ENCODE measurements at regions not wholly inside any gene's neighbourhood (a gene's known extent, or its start where the extent isn't known, plus 50 kb on each side); places are given as distances from the start of the nearest gene placed in this dataset.

DNA sequence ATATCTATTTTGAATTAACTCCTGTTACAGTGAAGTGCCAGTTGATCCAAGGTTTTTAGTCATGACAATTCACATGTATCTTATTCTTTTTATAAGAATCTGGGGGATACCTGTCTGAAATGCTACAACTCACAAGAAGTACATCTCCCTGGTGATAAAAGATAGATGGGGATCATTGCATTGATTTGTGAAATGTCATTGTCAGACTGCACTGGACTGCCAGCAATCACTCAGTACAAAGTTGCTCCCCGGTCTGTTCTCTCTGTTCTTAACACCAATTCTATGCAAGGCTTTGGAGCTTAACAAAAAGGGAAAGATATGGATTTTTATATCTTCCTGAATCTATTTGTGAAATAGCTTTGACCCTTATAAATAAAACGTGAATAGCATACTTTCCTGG lies 171.8 kb upstream of the PCSK5 start:
- no peak for TF ChIP-seq CTCF (IDR thresholded peaks at IDR 0.05; ENCODE audit: low read length, missing control alignments)
- DNase-seq (ENCODE audit: low read depth): no peak
- no peak overlapping the region for H3K4me3 ChIP-seq (replicated peaks; ENCODE audit: low read depth, low read length)

DNA sequence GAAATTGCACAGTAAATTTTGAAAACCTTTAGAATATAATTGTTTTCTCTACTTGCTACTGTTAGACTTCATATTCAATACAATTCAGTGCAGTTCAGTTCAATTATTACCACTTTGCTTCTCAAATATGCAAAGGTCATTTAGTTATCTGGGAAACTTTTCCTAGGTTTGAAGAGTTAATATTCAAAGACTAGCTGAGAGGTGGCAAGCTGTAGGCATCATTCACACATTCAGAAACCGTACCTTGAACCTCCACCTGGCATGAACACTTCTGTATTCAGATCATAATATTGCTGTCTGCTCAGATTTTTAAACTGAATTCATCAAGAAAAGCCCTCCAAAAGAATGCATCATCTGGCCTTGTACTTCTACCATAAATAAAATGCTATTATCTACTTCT lies 162.1 kb upstream of the PCSK5 start:
- H3K4me3 ChIP-seq (replicated peaks; ENCODE audit: low read depth, low read length): no peak overlapping the region
- DNase-seq (ENCODE audit: low read depth): no peak
- TF ChIP-seq CTCF (IDR thresholded peaks at IDR 0.05; ENCODE audit: low read length, missing control alignments): no peak

GRCh38 chr9:75734802-75735201 lies 155.7 kb upstream of the PCSK5 start:
- no peak for TF ChIP-seq CTCF (IDR thresholded peaks at IDR 0.05; ENCODE audit: low read length, missing control alignments)
- no peak overlapping the region for H3K4me3 ChIP-seq (replicated peaks; ENCODE audit: low read depth, low read length)
- DNase-seq (ENCODE audit: low read depth): no peak

- no peak for DNase-seq (ENCODE audit: low read depth)
- TF ChIP-seq CTCF (IDR thresholded peaks at IDR 0.05; ENCODE audit: low read length, missing control alignments): no peak
- H3K4me3 ChIP-seq (replicated peaks; ENCODE audit: low read depth, low read length): no peak overlapping the region
These were observed 150.4 kb upstream of the PCSK5 start for GRCh38 chr9:75739884-75740611.

GRCh38 chr9:75743855-75744254 lies 146.6 kb upstream of the PCSK5 start:
- no peak for DNase-seq (ENCODE audit: low read depth)
- H3K4me3 ChIP-seq (replicated peaks; ENCODE audit: low read depth, low read length): no peak overlapping the region
- TF ChIP-seq CTCF (IDR thresholded peaks at IDR 0.05; ENCODE audit: low read length, missing control alignments): no peak

DNA sequence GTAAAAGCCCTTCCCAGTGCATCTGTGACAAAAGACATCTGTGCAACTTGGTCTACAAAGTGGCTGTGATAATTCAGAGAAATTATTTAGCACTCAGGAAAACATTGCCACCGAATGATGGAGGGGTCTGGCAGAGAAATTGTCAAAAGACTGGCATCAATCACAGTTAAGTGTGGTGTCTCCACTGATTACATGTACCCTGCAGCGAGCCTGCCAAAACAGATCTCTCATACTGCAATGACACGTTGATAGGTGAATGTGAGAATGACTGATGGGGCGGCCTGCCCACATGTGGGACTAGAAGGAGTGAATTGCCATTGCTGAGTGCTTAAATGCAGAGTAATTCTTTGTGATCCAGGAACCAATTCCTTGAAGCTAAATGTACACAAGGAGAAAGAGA lies 136.4 kb upstream of the PCSK5 start:
- no peak overlapping the region for H3K4me3 ChIP-seq (replicated peaks; ENCODE audit: low read depth, low read length)
- DNase-seq (ENCODE audit: low read depth): no peak
- TF ChIP-seq CTCF (IDR thresholded peaks at IDR 0.05; ENCODE audit: low read length, missing control alignments): no peak

GRCh38 chr9:75775166-75775565 lies 115.3 kb upstream of the PCSK5 start:
- no peak overlapping the region for H3K4me3 ChIP-seq (replicated peaks; ENCODE audit: low read depth, low read length)
- DNase-seq (ENCODE audit: low read depth): no peak
- no peak for TF ChIP-seq CTCF (IDR thresholded peaks at IDR 0.05; ENCODE audit: low read length, missing control alignments)
